HEK293 (cell line): ENCODE measurements at regions not wholly inside any gene's neighbourhood (a gene's known extent, or its start where the extent isn't known, plus 50 kb on each side); places are given as distances from the start of the nearest gene placed in this dataset.
A peak's percentile ranks its signal among the peaks of the same experiment; 100 is the strongest.

ENCODE experiments used
- GLIS1 ChIP-seq: fragments of 450-650 bp; formaldehyde crosslinking; IDR thresholded peaks from 2 replicates; pipeline ENCODE4 v1.5.1; 2016; ENCODE audit warnings: missing biosample characterization, missing genetic modification characterization
- MZF1 ChIP-seq: fragments of 450-650 bp; formaldehyde crosslinking; IDR thresholded peaks from 2 replicates; pipeline ENCODE4 v1.5.1; 2017; ENCODE audit warnings: missing biosample characterization, missing genetic modification characterization, borderline replicate concordance
- YY1 ChIP-seq: fragments of 450-650 bp; formaldehyde crosslinking; IDR thresholded peaks from 2 replicates; pipeline ENCODE4 v1.5.1; 2018; ENCODE audit warnings: missing biosample characterization, missing genetic modification characterization
- ZBTB17 ChIP-seq: fragments of 450-650 bp; formaldehyde crosslinking; IDR thresholded peaks from 2 replicates; pipeline ENCODE4 v1.5.1; 2016; ENCODE audit warnings: missing biosample characterization, missing genetic modification characterization
- ZNF155 ChIP-seq: fragments of 450-650 bp; formaldehyde crosslinking; IDR thresholded peaks from 2 replicates; pipeline ENCODE4 v1.5.1; 2016; ENCODE audit warnings: missing biosample characterization, missing genetic modification characterization
- ZNF175 ChIP-seq: fragments of 450-650 bp; formaldehyde crosslinking; IDR thresholded peaks from 2 replicates; pipeline ENCODE4 v1.5.1; 2016; ENCODE audit warnings: missing biosample characterization, missing genetic modification characterization
- ZNF2 ChIP-seq: fragments of 450-650 bp; formaldehyde crosslinking; IDR thresholded peaks from 2 replicates; pipeline ENCODE4 v1.5.1; 2016; ENCODE audit warnings: missing biosample characterization, missing genetic modification characterization
- ZNF239 ChIP-seq: fragments of 450-650 bp; formaldehyde crosslinking; IDR thresholded peaks from 2 replicates; pipeline ENCODE4 v1.5.1; 2016; ENCODE audit warnings: missing biosample characterization, missing genetic modification characterization
- ZNF274 ChIP-seq, 2 experiments: fragments of 200-500 bp in 1 of 2; fragments of 450-650 bp in 1 of 2; sonication (Bioruptor generic) in 1 of 2; formaldehyde crosslinking in 1 of 2; IDR thresholded peaks; 2 replicates each; pipeline versions ENCODE4 v1.5.1 to v1.6.1; 2014 to 2016; ENCODE audit warnings: borderline replicate concordance in 1 of 2, inconsistent platforms in 1 of 2, low read length in 1 of 2, missing biosample characterization in 1 of 2, missing genetic modification characterization in 1 of 2
- ZNF366 ChIP-seq: fragments of 450-650 bp; formaldehyde crosslinking; conservative IDR thresholded peaks from 2 replicates; pipeline ENCODE4 v1.5.1; 2016; ENCODE audit warnings: missing biosample characterization, missing genetic modification characterization
- ZNF391 ChIP-seq: fragments of 450-650 bp; formaldehyde crosslinking; IDR thresholded peaks from 2 replicates; pipeline ENCODE4 v1.5.1; 2016; ENCODE audit warnings: low read depth, missing biosample characterization, missing genetic modification characterization, borderline replicate concordance
- ZNF394 ChIP-seq: fragments of 450-650 bp; formaldehyde crosslinking; IDR thresholded peaks from 2 replicates; pipeline ENCODE4 v1.5.1; 2016; ENCODE audit warnings: missing biosample characterization, missing genetic modification characterization, mild to moderate bottlenecking, moderate library complexity, borderline replicate concordance
- ZNF544 ChIP-seq: fragments of 450-650 bp; formaldehyde crosslinking; IDR thresholded peaks from 2 replicates; pipeline ENCODE4 v1.5.0; 2017; ENCODE audit warnings: missing biosample characterization, missing genetic modification characterization
- ZNF558 ChIP-seq: fragments of 450-650 bp; formaldehyde crosslinking; IDR thresholded peaks from 2 replicates; pipeline ENCODE4 v1.5.1; 2016; ENCODE audit warnings: missing biosample characterization, missing genetic modification characterization
- ZNF561 ChIP-seq: fragments of 450-650 bp; IDR thresholded peaks from 2 replicates; pipeline ENCODE4 v1.5.1; 2018; ENCODE audit warnings: missing biosample characterization, missing genetic modification characterization, borderline replicate concordance
- ZNF600 ChIP-seq: fragments of 450-650 bp; formaldehyde crosslinking; IDR thresholded peaks from 2 replicates; pipeline ENCODE4 v1.5.1; 2016; ENCODE audit warnings: missing biosample characterization, missing genetic modification characterization
- ZNF621 ChIP-seq: fragments of 450-650 bp; formaldehyde crosslinking; IDR thresholded peaks from 2 replicates; pipeline ENCODE4 v1.5.1; 2017; ENCODE audit warnings: missing biosample characterization, missing genetic modification characterization
- ZNF626 ChIP-seq: fragments of 450-650 bp; sonication (Bioruptor Pico); formaldehyde crosslinking; IDR thresholded peaks from 2 replicates; pipeline ENCODE4 v1.5.1; 2018; ENCODE audit warnings: missing biosample characterization, missing genetic modification characterization, inconsistent platforms
- ZSCAN30 ChIP-seq: fragments of 450-650 bp; IDR thresholded peaks from 2 replicates; pipeline ENCODE4 v1.5.1; 2018; ENCODE audit warnings: missing biosample characterization, mild to moderate bottlenecking, missing genetic modification characterization, moderate library complexity
- ZXDB ChIP-seq: fragments of 450-650 bp; formaldehyde crosslinking; IDR thresholded peaks from 2 replicates; pipeline ENCODE4 v1.5.1; 2016; ENCODE audit warnings: missing biosample characterization, missing genetic modification characterization
- TF ChIP-seq, protein P1 (sequence below): fragments of 450-650 bp; formaldehyde crosslinking; IDR thresholded peaks from 2 replicates; pipeline ENCODE4 v1.5.1; 2016; ENCODE audit warnings: missing biosample characterization, missing genetic modification characterization
- TF ChIP-seq, protein P2 (sequence below): fragments of 450-650 bp; formaldehyde crosslinking; IDR thresholded peaks from 2 replicates; pipeline ENCODE4 v1.5.1; 2016; ENCODE audit warnings: missing biosample characterization, missing genetic modification characterization
- TF ChIP-seq, protein P3 (sequence below): fragments of 450-650 bp; formaldehyde crosslinking; IDR thresholded peaks from 2 replicates; pipeline ENCODE4 v1.5.1; 2017; ENCODE audit warnings: missing biosample characterization, missing genetic modification characterization
- TF ChIP-seq, protein P4 (sequence below): fragments of 450-650 bp; formaldehyde crosslinking; IDR thresholded peaks from 2 replicates; pipeline ENCODE4 v1.5.1; 2016; ENCODE audit warnings: missing biosample characterization, missing genetic modification characterization

DNA sequence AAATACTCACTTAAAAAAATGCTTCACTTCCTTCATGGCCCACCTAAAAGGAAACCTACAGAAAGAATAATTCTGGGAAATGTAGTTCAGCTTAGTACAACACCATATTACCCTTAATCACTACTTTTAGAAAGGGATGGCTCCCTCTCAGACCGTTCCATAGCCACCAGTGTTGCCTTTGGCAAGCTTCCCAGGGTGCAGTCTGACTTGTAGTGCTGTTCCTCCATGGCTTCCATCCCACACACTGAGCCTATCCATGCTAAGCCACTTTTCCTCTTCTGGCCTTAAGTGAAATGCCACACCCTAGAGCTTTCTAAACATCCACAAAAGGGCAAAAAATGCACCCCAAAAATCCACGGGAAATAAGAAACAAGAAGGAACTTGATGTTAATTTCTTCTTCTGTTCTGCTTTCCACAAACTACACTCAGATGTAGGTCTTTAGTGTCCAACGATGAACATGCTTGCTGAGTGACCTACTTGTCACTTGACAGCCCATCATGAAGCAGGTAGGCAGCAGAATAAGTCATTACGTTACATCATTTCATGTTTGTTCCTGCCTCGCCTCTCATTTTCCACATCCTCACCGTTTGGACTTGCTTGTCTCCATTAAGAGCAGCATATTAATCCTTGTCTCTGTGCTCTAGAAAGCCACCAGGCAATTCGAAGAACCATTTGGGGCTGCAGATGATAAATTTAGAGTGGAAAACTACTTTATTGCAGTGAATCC lies 391.1 kb upstream of the GRAMD2B start (continued):
- TF ChIP-seq ZNF394 (no peak), ZNF274 (IDR thresholded peaks at IDR 0.05; ENCODE audit: low read length) (no peak), ZNF274 (tag by site-specific recombination; IDR thresholded peaks at IDR 0.05; ENCODE audit: borderline replicate concordance) (no peak), ZNF544 (tag by site-specific recombination) (no peak), ZNF239 (tag by site-specific recombination) (no peak), ZBTB17 (peak; percentile 28), ZNF600 (tag by site-specific recombination) (peak; percentile 81), ZNF561 (tag by site-specific recombination) (peak; percentile 74), ZNF2 (tag by site-specific recombination) (no peak), ZNF155 (tag by site-specific recombination) (no peak), MZF1 (tag by site-specific recombination) (peak; percentile 77; the same call in 1 of the 2 replicates), ZNF621 (tag by site-specific recombination) (no peak), ZNF626 (tag by site-specific recombination) (no peak), ZXDB (peak; percentile 26; the same call in 1 of the 2 replicates), ZSCAN30 (tag by site-specific recombination) (peak; percentile 15; the same call in 1 of the 2 replicates), YY1 (0 out of 2 replicates have a peak, but pooled peaks have one; percentile 22), ZNF391 (no peak), ZNF366 (no peak), ZNF175 (no peak), ZNF558 (peak; percentile 51; the same call in 1 of the 2 replicates), GLIS1 (tag by site-specific recombination) (0 out of 2 replicates have a peak, but pooled peaks have one; percentile 20)
- TF ChIP-seq, protein P1, sequence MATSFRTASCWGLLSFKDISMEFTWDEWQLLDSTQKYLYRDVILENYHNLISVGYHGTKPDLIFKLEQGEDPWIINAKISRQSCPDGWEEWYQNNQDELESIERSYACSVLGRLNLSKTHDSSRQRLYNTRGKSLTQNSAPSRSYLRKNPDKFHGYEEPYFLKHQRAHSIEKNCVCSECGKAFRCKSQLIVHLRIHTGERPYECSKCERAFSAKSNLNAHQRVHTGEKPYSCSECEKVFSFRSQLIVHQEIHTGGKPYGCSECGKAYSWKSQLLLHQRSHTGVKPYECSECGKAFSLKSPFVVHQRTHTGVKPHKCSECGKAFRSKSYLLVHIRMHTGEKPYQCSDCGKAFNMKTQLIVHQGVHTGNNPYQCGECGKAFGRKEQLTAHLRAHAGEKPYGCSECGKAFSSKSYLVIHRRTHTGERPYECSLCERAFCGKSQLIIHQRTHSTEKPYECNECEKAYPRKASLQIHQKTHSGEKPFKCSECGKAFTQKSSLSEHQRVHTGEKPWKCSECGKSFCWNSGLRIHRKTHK (tag by site-specific recombination), result no peak
- TF ChIP-seq, protein P2, sequence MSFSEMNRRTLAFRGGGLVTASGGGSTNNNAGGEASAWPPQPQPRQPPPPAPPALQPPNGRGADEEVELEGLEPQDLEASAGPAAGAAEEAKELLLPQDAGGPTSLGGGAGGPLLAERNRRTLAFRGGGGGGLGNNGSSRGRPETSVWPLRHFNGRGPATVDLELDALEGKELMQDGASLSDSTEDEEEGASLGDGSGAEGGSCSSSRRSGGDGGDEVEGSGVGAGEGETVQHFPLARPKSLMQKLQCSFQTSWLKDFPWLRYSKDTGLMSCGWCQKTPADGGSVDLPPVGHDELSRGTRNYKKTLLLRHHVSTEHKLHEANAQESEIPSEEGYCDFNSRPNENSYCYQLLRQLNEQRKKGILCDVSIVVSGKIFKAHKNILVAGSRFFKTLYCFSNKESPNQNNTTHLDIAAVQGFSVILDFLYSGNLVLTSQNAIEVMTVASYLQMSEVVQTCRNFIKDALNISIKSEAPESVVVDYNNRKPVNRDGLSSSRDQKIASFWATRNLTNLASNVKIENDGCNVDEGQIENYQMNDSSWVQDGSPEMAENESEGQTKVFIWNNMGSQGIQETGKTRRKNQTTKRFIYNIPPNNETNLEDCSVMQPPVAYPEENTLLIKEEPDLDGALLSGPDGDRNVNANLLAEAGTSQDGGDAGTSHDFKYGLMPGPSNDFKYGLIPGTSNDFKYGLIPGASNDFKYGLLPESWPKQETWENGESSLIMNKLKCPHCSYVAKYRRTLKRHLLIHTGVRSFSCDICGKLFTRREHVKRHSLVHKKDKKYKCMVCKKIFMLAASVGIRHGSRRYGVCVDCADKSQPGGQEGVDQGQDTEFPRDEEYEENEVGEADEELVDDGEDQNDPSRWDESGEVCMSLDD (tag by site-specific recombination), result no peak
- TF ChIP-seq, protein P3, sequence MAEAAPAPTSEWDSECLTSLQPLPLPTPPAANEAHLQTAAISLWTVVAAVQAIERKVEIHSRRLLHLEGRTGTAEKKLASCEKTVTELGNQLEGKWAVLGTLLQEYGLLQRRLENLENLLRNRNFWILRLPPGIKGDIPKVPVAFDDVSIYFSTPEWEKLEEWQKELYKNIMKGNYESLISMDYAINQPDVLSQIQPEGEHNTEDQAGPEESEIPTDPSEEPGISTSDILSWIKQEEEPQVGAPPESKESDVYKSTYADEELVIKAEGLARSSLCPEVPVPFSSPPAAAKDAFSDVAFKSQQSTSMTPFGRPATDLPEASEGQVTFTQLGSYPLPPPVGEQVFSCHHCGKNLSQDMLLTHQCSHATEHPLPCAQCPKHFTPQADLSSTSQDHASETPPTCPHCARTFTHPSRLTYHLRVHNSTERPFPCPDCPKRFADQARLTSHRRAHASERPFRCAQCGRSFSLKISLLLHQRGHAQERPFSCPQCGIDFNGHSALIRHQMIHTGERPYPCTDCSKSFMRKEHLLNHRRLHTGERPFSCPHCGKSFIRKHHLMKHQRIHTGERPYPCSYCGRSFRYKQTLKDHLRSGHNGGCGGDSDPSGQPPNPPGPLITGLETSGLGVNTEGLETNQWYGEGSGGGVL, result no peak
- TF ChIP-seq, protein P4, sequence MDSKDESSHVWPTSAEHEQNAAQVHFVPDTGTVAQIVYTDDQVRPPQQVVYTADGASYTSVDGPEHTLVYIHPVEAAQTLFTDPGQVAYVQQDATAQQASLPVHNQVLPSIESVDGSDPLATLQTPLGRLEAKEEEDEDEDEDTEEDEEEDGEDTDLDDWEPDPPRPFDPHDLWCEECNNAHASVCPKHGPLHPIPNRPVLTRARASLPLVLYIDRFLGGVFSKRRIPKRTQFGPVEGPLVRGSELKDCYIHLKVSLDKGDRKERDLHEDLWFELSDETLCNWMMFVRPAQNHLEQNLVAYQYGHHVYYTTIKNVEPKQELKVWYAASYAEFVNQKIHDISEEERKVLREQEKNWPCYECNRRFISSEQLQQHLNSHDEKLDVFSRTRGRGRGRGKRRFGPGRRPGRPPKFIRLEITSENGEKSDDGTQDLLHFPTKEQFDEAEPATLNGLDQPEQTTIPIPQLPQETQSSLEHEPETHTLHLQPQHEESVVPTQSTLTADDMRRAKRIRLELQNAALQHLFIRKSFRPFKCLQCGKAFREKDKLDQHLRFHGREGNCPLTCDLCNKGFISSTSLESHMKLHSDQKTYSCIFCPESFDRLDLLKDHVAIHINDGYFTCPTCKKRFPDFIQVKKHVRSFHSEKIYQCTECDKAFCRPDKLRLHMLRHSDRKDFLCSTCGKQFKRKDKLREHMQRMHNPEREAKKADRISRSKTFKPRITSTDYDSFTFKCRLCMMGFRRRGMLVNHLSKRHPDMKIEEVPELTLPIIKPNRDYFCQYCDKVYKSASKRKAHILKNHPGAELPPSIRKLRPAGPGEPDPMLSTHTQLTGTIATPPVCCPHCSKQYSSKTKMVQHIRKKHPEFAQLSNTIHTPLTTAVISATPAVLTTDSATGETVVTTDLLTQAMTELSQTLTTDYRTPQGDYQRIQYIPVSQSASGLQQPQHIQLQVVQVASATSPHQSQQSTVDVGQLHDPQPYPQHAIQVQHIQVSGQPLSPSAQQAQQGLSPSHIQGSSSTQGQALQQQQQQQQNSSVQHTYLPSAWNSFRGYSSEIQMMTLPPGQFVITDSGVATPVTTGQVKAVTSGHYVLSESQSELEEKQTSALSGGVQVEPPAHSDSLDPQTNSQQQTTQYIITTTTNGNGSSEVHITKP (tag by site-specific recombination), result peak; percentile 64
